ENCODE measurements at regions not wholly inside any gene's neighbourhood (a gene's known extent, or its start where the extent isn't known, plus 50 kb on each side); places are given as distances from the start of the nearest gene placed in this dataset.
"Not testable (repeated sequence)": the region's sequence is repeated elsewhere in the genome, so short reads cannot be mapped to it uniquely, and the experiment has no call there.

- no peak for DNase-seq (ENCODE audit: low read depth in 2 of 2)
Observed at GRCh38 chr9:108456903-108457302, 398.9 kb downstream of the ACTL7B start.

- DNase-seq (ENCODE audit: low read depth in 2 of 2): no peak
Observed at GRCh38 chr9:108445431-108446071, 410.2 kb downstream of the ACTL7B start.

- DNase-seq (ENCODE audit: low read depth in 2 of 2): no peak
Observed at GRCh38 chr9:108444400-108445358, 411.1 kb downstream of the ACTL7B start.

- no peak for DNase-seq (ENCODE audit: low read depth in 2 of 2)
Observed at GRCh38 chr9:108443741-108444140, 412.0 kb downstream of the ACTL7B start.

GRCh38 chr9:108443019-108443633, 412.7 kb downstream of the ACTL7B start:
- no peak for DNase-seq (ENCODE audit: low read depth in 2 of 2)

GRCh38 chr9:108442627-108443018, 413.2 kb downstream of the ACTL7B start:
- DNase-seq (ENCODE audit: low read depth in 2 of 2): no peak

- no peak for DNase-seq (ENCODE audit: low read depth in 2 of 2)
Observed at GRCh38 chr9:108441726-108442125, 414.1 kb downstream of the ACTL7B start.

- no peak for DNase-seq (ENCODE audit: low read depth in 2 of 2)
Observed at GRCh38 chr9:108441251-108441650, 414.5 kb downstream of the ACTL7B start.

- DNase-seq (ENCODE audit: low read depth in 2 of 2): no peak
Observed at GRCh38 chr9:108439947-108440346, 415.8 kb downstream of the ACTL7B start.

- DNase-seq (ENCODE audit: low read depth in 2 of 2): no peak
Observed at GRCh38 chr9:108437656-108438055, 418.1 kb downstream of the ACTL7B start.

- no peak for DNase-seq (ENCODE audit: low read depth in 2 of 2)
Observed at GRCh38 chr9:108436448-108436847, 419.3 kb downstream of the ACTL7B start.

GRCh38 chr9:108434502-108434901, 421.3 kb downstream of the ACTL7B start:
- DNase-seq (ENCODE audit: low read depth in 2 of 2): no peak

- no peak for DNase-seq (ENCODE audit: low read depth in 2 of 2)
Observed at GRCh38 chr9:108434036-108434435, 421.8 kb downstream of the ACTL7B start.

GRCh38 chr9:108430655-108431054, 425.1 kb downstream of the ACTL7B start:
- DNase-seq (ENCODE audit: low read depth in 2 of 2): no peak

GRCh38 chr9:108427751-108428150, 428.0 kb downstream of the ACTL7B start:
- no peak for DNase-seq (ENCODE audit: low read depth in 2 of 2)

GRCh38 chr9:108426421-108426940, 429.3 kb downstream of the ACTL7B start:
- not testable (repeated sequence) for DNase-seq (ENCODE audit: low read depth in 2 of 2)

GRCh38 chr9:108423433-108423832, 432.4 kb downstream of the ACTL7B start:
- DNase-seq (ENCODE audit: low read depth in 2 of 2): no peak

GRCh38 chr9:108419379-108419778, 436.4 kb downstream of the ACTL7B start:
- DNase-seq (ENCODE audit: low read depth in 2 of 2): no peak

GRCh38 chr9:108417726-108418125, 438.1 kb downstream of the ACTL7B start:
- no peak for DNase-seq (ENCODE audit: low read depth in 2 of 2)

- DNase-seq (ENCODE audit: low read depth in 2 of 2): no peak
Observed at GRCh38 chr9:108417312-108417711, 438.5 kb downstream of the ACTL7B start.

- DNase-seq (ENCODE audit: low read depth in 2 of 2): no peak
Observed at GRCh38 chr9:108416324-108416723, 439.5 kb downstream of the ACTL7B start.

- no peak for DNase-seq (ENCODE audit: low read depth in 2 of 2)
Observed at GRCh38 chr9:108413809-108414208, 442.0 kb downstream of the ACTL7B start.

Data from stimulated activated CD8-positive, alpha-beta memory T cell treated with anti-CD3 and anti-CD28 coated beads, Interleukin-7, amount 100 ng/mL, for 1 hour (primary cell).